Activated T-cell treated with anti-CD3 and anti-CD28 coated beads for 1 hour (primary cell): ENCODE measurements at regions not wholly inside any gene's neighbourhood (a gene's known extent, or its start where the extent isn't known, plus 50 kb on each side); places are given as distances from the start of the nearest gene placed in this dataset.

Experiments
- DNase-seq: peaks from one replicate; pipeline ENCODE4 v3.0.0-alpha.2; 2020; ENCODE audit warnings: low read depth

DNA sequence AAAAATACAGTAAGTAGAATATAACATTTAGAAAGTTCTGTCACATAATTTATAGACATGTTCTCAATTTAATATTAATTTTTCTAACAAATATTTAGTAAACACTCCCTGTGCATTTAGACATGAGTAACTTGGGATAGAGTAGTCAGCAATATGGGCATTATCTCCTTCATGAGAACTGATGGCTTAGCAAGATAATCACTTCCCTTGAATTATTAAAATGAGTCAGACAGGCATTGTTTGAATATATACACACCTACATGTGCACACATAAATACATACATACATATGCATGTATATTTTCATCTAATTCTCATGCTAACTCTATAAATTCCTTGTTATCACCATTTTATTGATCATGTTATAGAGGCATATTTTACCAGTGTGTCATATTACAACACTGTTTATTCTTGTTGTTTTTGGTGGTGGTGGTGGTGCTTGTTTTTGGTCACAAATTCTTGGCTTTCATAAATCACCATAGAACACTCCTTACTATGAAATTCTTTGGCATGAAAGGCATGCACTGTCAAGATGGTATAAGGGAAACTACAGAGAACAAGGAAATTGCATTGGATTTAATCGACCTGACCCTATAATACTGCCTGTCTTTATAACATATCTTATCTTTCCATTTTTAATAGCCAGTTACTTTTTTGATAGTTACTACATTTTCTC lies 434.5 kb upstream of the MANEA start:
- no peak for DNase-seq

DNA sequence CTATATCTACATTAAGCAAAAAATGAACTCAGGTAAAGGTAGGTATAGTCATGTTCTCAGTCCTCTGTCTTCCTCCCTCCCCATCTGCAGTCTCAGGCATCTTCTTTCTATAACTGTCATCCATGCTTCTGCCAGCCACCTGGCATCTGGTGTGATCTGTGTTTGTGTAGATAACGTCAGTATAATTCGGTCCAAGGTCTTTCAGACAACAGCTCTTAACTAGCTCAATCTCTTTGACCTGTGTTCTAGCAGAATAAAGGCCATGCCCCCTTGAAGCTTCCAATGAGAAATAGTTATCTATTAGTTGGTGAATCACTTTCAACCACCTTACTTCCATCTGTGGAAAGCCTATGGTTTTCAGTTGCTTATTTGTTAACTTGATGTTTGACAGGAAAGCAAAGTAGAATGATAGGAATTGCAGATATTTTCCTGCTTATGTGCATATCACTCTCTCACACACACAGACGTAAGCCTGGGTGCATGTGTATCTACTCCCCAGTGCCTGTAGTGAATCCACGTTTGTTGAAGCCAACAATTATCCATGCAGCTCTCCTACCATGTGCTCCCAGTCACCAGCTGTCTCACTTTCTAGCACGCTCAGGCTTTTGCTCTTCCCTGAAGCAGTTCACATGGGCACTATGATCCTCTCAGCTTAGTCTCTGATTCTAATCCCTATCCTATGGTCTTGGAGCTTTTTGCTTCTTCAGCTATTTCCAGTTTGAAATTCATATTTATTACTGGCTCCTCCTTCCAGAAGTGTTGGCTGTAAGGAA lies 433.7 kb upstream of the MANEA start:
- DNase-seq = no peak

DNA sequence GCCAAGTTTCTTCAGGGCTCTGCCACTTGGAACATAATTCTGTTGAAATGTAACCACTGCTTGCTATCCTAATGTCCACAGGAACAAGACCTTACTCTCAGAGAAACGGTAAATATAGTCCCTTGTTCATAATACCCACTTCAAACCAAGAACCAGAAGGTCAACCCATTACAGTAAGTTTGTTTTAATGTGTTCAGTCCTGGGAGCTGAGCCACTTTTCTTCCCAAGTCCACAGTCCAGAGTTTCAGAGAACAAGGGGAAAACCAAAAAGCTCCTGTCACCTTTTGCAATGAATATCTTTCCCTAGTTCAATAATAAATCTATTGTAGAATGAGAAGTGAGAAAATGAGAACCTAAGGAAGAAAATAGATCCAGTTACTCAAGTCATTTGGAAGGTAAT lies 431.9 kb upstream of the MANEA start:
- DNase-seq = no peak

DNA sequence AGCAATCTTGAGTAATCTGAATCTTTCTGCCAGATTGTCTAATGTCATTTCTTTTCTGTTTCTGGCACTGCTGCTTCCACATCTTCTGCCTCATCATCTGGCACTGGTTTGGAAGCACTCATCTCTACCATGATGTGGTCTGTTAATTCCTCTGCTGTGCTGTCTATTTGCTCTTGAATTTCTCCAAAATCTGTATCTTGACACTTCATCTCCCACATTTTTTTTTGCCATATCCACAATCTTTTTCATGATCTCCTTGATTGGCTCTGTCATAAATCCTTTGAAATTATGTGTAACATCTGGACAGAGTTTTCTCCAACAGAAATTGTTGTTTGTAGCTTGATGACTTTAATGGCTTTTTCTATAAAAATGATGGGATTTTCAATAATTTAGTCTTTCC lies 417.8 kb upstream of the MANEA start:
- no peak for DNase-seq

DNA sequence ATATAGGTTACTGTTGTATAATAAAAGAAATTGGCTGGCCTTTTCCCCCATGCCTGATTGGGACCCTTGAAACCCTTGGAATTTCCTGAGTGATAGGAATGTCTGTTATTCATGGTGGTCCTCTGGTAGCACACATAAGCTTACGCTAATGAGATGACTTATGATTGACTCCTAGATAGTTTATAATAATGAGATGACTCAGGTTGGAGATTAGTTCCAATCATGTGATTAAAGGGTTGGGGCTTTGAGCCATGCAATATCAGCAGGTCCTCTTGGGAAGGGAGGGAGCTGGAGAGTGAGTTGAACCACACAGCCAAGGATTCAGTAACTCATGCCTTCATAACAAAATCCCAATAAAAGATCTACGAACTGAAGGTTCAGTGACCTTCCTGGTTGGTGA lies 407.6 kb upstream of the MANEA start:
- DNase-seq = no peak

DNA sequence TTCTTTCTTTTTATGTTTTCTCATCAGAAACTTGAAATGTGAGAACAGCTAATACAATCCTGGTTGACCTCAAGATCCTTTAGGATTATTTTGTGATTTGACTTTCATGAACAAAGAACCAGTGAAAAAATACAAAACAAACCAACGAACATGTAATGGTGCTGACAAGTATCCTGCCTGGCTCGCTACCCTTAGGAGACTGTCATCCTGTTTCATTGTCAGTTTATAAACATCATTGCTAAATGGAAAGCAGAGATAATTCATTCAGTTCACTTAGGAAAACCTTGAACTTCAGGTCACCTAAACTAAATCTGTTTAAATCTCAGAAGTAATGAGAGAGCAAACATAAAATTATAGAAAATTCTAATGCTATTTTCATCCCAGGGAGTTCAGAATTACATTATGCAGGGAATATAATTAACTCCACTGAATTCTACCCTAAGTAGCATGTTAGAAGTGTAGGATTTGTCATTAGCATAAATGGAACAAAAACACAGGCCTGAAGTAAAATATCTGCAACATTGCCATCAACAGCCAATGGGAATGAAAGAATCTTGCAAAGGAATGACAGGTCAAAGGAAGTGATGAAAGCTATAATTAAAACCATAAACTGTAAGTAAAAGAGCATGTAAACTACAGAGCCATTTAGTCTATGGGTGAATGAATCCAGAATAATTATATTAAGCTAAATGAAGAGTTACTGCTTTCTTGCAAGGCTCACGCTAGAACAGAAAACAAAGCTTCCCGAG lies 401.2 kb upstream of the MANEA start:
- no peak for DNase-seq

DNA sequence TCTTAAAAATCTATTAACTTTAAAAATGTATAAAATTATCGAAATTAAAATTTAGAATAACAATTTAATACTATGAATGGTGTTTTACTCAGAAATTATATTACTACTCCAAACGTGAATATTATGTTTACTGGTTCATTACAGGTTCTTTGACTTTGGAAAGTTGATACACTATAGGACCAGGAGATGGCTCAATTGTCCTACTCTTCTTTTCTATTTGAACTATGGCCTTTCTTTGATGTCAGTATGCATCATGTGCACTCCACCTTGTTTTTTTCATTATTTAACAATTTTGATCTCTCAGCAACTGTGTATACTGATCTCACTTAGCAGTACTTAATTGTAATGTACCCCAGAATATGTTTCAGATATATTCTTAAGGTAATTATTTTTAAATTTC lies 391.5 kb upstream of the MANEA start:
- no peak for DNase-seq

DNA sequence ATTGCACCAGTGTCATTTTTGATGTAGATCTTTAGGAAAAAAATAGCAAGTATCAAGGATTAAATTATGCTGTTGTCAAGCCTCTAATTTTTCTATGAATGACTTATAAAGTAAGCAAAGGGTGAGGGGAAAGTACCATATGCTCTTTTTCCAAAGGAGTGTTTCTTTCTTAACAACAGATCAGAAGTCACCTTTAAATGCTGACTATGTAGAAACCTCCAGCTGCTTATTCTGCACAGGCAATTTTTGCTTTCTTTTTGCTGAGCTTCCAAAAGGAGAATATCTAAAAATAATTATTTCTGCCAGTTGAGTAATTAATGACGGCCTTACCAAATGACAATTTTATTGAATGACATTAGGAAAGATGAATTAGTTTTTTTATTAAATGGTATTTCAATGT lies 390.6 kb upstream of the MANEA start:
- DNase-seq = no peak

DNA sequence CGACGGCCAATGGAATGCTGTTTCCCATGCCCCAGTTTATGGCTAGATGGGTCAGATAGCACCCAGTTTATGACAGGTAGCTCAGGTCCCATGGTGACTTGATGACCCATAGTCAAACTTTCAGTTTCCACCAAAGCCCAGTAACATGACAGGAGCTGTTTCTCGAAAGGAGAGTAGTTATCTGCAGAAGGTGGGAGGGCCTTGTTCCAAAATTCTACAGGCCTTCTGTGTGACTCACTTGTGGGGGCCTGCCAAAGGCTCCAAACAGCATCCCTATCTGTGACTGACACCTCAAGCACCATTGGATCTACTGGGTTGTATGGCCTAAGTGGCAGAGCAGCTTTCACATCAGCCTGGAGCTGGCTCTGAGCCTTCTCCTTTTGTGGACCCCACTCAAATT lies 379.7 kb upstream of the MANEA start:
- DNase-seq = no peak

DNA sequence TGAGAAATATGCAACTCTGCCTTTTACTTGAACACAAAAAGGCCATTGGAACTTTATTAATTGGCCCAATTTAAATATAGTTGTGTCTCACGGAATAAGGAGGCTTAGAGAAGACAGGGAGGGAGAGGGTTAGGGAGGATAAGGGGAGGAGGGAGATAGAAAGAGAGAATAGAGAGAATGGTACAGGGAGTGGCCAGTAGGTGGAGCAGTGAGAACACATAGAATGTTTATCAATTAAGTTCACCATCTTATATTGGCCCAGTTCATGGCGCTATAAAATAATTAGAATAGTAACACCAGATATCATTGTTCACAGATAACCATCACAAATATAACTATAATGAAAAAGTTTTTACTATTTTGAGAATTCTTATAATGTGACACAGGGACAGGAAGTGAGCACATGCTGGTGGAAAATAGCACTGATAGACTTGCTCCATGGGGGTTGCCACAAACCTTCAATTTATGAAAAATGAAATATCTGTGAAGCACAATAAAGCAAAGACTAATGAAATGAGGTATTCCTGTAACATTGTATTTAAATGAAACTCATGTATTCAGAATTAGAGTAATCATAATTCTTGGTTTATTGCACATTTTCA lies 374.1 kb upstream of the MANEA start:
- no peak for DNase-seq

DNA sequence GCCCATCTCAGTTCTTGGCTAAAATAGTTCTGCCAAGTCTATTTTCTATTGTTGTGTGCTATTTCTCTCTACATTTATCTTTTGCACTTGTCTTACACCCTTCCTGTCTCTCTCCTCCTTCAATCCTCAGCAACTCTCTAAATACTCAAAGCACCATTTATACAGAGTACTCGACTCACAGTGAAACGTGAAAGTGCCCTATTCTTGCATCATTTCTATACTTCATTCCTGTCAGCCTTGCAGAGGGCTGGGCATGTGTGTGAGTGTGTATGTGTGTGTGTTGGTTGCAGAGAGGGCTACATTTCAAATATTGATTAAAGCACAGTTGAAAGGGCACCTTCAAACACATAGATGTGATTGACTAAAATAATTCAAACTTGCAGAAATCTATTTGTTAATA lies 373.2 kb upstream of the MANEA start:
- DNase-seq = no peak

DNA sequence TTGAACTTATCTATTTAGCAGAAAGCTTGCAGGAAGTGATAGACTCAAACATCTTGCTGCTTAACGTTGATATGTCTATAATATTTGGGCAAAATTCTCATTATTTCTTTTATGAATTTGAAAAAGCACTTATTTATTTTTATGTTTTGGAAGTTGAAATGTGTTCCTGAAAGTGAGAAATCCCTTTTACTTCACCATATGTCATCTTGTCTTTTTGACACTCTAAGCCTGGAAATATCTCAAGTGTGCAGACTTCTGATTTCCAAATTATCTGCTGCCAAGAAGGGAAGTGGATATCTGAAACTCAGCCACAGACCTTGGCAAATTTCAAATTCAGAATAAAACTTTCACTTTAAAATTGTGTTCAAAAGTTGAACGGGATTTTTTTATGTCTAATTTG lies 368.7 kb upstream of the MANEA start:
- no peak for DNase-seq

DNA sequence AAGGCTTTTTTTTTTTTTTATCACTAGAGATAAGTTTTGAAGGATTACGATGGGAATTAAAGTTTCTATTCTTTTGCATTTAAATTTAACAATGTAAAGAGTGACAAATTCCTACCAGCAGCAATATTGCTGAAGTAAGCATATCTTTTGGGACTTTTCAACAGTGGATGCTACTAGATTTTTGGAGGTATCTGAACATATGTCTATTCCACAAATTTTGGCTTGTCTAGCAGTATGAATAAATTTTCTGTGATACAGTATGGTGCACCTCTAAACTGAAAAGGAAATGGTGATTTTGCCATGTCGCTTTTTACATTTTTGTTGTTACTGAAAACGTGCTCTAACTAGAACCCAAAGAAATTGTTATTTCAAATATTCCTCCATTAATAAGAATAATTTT lies 368.3 kb upstream of the MANEA start:
- DNase-seq = no peak

DNA sequence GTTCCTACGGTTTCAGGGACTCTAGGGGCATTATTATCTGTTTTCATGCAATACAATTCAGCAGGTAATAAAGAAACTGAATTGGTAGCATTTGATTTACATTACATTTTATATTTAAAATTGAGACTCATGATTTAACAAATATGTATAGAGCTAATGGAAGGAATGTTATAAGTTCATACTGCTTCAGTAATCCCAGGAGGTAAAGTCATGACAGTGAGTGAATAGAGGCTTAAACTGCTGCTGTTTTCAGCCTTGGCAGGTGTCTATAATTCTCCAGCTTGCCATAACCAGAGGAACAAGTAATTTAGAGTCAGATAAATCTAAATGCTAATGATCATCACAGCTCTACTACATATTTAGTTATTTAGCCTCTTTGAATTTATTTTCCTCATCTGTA lies 360.8 kb upstream of the MANEA start:
- no peak for DNase-seq

DNA sequence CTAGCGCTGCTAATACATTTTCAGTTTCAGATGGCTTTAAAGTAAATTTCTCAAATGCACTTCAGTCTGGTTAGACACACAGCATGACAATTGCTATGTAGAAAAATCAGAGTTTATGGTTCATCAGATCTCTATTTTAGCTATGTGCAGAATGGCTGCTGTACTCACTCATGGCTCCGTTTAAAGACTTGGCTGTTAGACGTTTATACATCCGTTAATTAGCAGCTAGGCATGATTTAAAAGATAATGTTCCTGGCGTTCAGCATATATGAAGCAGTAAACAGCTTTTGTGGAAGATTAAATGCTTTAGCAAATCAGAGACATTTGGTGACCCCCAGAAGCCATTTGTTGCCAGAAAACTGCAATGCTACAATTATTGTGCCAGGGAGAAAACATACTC lies 350.0 kb upstream of the MANEA start:
- no peak for DNase-seq

DNA sequence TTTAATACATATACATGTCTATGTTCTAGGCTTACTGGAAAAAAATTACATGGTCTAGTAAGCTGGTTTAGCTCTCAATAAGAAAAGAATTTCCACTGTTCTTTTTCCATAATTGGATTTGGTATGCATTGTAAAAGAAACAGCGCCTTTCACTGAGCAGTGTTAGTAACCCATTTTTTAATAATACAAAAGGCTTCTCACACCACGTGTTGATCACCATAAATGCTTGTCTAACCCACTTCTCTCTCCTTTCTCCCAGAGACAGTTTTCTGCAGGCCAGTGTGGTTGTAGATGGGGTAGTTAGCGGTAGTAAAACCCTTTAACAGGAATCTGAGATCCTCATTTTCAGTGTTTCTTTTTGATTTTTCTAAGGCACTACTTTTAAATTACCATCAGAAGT lies 348.7 kb upstream of the MANEA start:
- DNase-seq = no peak

DNA sequence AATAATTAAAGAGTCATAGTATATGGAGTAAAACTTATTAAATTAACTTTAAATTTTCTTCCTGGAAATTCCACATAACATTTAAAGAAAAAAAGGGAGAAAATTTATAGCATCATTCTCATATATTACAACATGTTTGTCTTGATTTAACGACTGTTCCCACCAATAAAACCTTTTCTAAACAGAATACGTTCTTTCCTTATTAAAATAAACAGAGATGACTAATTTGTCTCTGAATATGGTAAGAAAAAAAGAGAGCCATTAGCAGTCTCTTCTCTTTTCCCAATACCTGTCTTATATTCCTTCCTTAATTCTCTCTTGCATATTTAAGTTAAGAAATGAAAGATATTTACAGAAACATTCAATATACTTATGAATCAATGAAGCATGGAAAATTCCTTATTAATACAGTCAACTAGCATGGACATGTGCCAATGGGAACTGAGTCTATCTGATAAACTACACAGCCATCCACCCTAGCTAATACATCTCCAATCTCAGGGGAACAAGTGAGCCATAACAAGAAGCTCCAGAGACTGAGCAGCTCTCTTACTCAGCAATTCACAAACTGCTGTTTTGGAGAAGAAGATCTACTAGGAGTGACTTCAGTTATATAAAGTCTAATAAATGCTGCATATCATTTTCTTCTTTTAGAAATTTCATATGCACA lies 347.1 kb upstream of the MANEA start:
- no peak for DNase-seq

DNA sequence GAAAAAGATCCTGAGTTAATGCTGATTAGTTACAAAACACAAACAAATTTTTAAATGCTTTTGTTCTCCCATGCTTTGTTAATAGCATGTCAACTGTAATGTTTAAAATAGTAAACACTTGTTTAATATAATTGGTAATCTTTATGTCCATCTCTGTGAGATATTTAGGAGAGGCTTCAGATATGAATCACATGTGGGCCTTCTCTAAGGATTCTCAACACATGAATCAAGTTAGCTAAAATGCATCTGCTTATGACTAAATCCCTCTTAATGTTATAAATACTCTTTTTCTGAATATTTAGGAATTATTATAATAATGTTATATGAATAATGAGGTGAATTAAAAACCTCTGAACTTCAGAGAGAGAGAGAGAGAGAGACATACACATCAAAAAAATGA lies 345.9 kb upstream of the MANEA start:
- DNase-seq = no peak

DNA sequence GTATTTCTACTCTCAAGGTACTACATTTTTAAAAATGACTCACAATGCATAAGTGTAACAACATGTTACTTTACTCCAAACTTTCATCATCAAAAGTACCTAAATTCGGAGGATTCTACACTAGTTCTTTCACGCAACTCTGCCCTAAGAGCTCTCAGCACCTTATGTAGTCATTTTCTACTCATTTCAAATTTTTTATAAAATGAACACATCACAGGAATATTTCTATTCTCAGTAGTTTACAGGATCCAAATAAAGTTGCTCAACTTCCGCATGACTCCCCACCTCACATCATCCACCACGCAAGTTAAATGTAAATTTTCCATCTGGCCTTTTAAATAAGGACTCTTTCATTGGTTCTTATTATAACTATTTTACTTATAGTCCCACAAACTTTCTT lies 344.9 kb upstream of the MANEA start:
- DNase-seq = no peak

DNA sequence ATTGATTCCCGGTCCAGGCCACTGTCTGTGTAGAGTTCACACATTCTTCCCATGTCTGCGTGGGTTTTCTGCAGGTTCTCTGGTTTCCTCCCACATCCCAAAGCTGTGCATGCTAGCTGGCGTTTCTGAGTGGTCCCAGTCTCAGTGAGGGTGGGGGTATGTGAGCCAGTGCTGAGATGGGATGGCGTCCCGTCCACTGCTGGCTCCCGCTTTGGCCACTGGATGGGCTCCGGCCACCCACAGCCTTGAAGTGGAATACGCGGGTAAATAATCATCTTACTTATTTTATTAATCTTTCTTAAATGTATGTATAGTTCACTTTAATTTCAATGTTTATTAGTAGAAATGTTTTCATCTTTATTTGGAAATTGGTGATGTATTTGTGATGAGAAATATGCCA lies 343.5 kb upstream of the MANEA start:
- DNase-seq = no peak

DNA sequence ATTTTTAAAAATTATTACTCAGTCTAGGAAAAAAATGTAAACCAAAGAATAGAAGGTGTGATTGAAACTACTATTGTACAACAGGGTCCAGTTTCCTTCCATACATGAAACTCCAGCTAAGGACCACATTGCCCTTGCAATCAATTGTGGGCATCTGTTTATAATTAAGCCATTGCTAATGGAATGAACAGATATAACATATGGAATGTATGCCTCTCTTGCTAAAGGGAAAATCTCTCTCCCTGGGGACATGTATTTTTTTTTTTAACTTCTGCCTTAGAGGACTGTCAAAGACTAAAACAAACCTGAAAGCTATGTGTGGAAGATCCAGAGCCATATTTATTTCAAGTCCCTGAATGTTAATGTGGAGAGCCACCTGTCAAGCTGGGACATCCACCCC lies 336.8 kb upstream of the MANEA start:
- DNase-seq = no peak

DNA sequence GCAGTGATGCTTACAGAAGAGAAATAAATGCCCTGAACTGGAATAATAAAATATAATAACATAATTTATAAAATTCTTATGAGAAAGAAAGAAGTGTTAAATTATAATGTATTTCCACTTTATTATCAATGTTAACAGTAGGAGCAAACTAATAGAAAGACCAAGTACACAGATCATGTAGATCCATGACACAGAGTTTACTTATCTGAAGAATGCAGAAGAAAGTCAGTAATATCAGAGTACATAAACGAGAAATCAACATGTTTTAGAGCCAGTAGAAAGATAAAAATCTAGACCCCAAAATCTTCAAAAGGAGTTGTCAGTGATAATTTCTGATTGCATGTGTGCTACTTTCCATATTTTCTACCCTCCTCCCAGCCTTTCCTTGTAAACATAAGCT lies 334.8 kb upstream of the MANEA start:
- DNase-seq = no peak
